KMS-11 (cell line): ENCODE measurements at regions not wholly inside any gene's neighbourhood (a gene's known extent, or its start where the extent isn't known, plus 50 kb on each side); places are given as distances from the start of the nearest gene placed in this dataset.
"Not testable (repeated sequence)": the region's sequence is repeated elsewhere in the genome, so short reads cannot be mapped to it uniquely, and the experiment has no call there.

Experiments used
- H2AFZ ChIP-seq: fragments of 200-600 bp; sonication (generic); 2 replicates; pipeline ENCODE4 v1.6.1; 2016; ENCODE audit warnings: antibody characterized with exemption, mixed run types, low read depth
- H3K27ac ChIP-seq: fragments of 200-600 bp; sonication (generic); 2 replicates; pipeline ENCODE4 v1.6.1; 2016; ENCODE audit warnings: mild to moderate bottlenecking, mixed run types
- H3K27me3 ChIP-seq: fragments of 200-600 bp; sonication (generic); 2 replicates; pipeline ENCODE4 v1.6.1; 2017; ENCODE audit warnings: mild to moderate bottlenecking, low read depth, mixed run types, moderate library complexity; ENCODE audit not compliant: insufficient read depth
- H3K36me3 ChIP-seq: fragments of 200-600 bp; sonication (generic); 2 replicates; pipeline ENCODE4 v1.6.1; 2017; ENCODE audit warnings: mild to moderate bottlenecking, mixed run types; ENCODE audit not compliant: insufficient read depth
- H3K4me1 ChIP-seq: fragments of 200-600 bp; sonication (generic); 2 replicates; pipeline ENCODE4 v1.6.1; 2016; ENCODE audit warnings: mild to moderate bottlenecking, low read depth, mixed run types; ENCODE audit not compliant: poor library complexity, severe bottlenecking
- H3K4me2 ChIP-seq: fragments of 200-600 bp; sonication (generic); 2 replicates; pipeline ENCODE4 v1.7.0; 2016; ENCODE audit warnings: mild to moderate bottlenecking, mixed run types
- H3K4me3 ChIP-seq: fragments of 200-600 bp; sonication (generic); IDR thresholded peaks from 2 replicates; pipeline ENCODE4 v1.6.1; 2017; ENCODE audit warnings: low read depth, low read length, mixed read lengths; ENCODE audit not compliant: insufficient read depth
- H3K79me2 ChIP-seq: fragments of 200-600 bp; sonication (generic); 2 replicates; pipeline ENCODE4 v1.6.1; 2016; ENCODE audit warnings: low read depth, mixed run types; ENCODE audit not compliant: insufficient read depth
- H3K9ac ChIP-seq: fragments of 200-600 bp; sonication (generic); 2 replicates; pipeline ENCODE4 v1.6.1; 2016; ENCODE audit warnings: mild to moderate bottlenecking, mixed run types
- H4K20me1 ChIP-seq: fragments of 200-600 bp; sonication (generic); 2 replicates; pipeline ENCODE4 v1.6.1; 2016; ENCODE audit warnings: mild to moderate bottlenecking, mixed run types; ENCODE audit not compliant: insufficient read depth
- CTCF ChIP-seq: fragments of 200-600 bp; sonication (generic); conservative IDR thresholded peaks from 2 replicates; pipeline ENCODE4 v1.6.1; 2017; ENCODE audit warnings: low read depth, mild to moderate bottlenecking, antibody characterized with exemption, low read length, moderate library complexity, mixed read lengths

- Histone ChIP-seq H3K27me3 (no peaks in the 10 kb centered on the region), H4K20me1 (no peaks in the 10 kb centered on the region), H3K36me3 (no peaks in the 10 kb centered on the region), H3K4me3 (no peak overlapping the region), H3K9ac (no peak overlapping the region), H2AFZ (no peak overlapping the region), H3K4me1 (no peaks in the 10 kb centered on the region), H3K4me2 (no peak overlapping the region), H3K27ac (no peak overlapping the region), H3K79me2 (no peaks in the 10 kb centered on the region)
- TF ChIP-seq CTCF: no peak
Observed at GRCh38 chr19:30959011-30959410, 390.2 kb downstream of the TSHZ3 start.

DNA sequence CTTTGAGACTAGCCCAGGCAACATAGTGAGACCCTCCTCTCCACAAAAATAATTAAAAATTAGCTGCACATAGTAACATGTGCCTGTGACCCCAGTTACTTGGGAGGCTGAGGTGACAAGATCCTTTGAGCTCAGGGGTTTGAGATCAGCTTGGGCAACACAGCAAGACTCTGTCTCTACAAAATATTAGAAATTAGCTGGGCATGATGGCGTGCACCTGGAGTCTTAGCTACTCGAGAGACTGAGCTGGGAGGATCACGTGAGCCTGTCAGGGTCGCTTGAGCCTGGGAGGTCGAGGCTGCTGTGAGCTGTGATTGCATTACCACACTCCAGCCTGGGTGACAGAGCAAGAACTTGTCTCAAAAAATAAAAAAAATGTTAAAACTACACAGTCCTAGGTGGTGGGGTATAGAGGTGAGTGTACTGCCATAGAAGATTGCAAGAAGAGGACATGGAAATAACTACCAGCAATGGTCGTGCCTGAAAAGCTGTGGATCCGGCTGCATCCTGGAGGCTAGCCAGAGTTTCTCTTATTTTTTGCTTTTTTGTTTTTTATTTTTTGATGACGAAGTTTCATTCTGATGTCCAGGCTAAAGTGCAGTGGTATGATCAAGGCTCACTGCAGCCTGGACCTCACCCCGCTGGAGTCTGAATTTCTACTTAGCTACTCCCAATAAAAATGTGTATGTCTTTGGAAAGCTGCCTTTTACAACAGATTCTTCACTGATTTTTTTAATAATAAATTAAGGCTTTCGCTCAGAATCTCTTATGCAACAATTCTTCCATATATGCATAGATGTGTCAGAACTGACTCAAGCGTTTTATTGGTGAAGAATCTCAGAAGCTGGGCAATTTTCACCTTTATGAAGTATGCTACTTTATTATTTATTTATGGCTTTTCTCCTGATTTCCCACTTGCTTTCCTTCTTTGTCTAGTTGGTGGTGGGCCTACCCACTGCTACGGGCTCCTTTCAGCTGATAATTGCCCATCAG, 393.8 kb downstream of the TSHZ3 start:
- H3K27ac ChIP-seq: no peak overlapping the region
- H3K4me2 ChIP-seq: no peak overlapping the region
- no peaks in the 10 kb centered on the region for H3K79me2 ChIP-seq
- H3K9ac ChIP-seq: no peak overlapping the region
- H4K20me1 ChIP-seq: no peaks in the 10 kb centered on the region
- no peak overlapping the region for H2AFZ ChIP-seq
- H3K27me3 ChIP-seq: no peaks in the 10 kb centered on the region
- H3K36me3 ChIP-seq: no peaks in the 10 kb centered on the region
- no peaks in the 10 kb centered on the region for H3K4me1 ChIP-seq
- no peak for TF ChIP-seq CTCF
- H3K4me3 ChIP-seq: no peak overlapping the region

DNA sequence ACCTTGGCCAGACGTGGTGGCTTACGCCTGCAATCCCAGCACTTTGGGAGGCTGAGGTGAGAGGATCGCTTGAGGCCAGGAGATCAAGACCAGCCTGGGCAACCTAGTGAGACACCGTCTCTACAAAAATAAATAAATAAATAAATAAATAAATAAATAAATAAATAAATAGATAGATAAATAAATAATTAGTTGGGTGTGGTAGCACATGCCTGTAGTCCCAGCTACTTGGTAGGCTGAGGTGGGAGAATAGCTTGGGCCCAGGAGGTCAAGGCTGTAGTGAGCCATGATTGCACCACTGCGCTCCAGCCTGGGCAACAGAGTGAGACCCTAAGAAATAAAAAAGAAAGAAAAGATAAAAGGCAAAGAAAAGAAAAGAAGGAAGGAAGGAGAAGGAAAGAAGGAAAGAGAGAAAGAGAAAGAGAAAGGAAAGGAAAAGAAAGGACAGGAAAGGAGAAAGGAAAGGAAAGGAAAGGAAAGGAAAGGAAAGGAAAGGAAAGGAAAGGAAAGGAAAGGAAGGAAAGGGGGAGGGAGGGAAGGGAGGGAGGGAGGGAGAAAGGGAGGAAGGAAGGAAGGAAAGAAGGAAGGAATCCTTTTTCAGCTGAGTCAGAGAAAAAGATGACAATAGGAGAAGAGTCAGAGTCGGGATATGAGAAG, 404.8 kb downstream of the TSHZ3 start:
- not testable (repeated sequence) for H3K4me1 ChIP-seq, H3K27ac ChIP-seq, H3K9ac ChIP-seq, H3K36me3 ChIP-seq, H3K4me3 ChIP-seq, H3K4me2 ChIP-seq, H3K27me3 ChIP-seq, H3K79me2 ChIP-seq, H4K20me1 ChIP-seq, H2AFZ ChIP-seq

- H3K4me1 ChIP-seq: no peaks in the 10 kb centered on the region
- H3K4me3 ChIP-seq: no peak overlapping the region
- TF ChIP-seq CTCF: no peak
- H3K27ac ChIP-seq: no peak overlapping the region
- H2AFZ ChIP-seq: no peak overlapping the region
- no peaks in the 10 kb centered on the region for H3K79me2 ChIP-seq
- no peaks in the 10 kb centered on the region for H3K27me3 ChIP-seq
- no peak overlapping the region for H3K9ac ChIP-seq
- H3K36me3 ChIP-seq: no peaks in the 10 kb centered on the region
- no peak overlapping the region for H3K4me2 ChIP-seq
- H4K20me1 ChIP-seq: no peaks in the 10 kb centered on the region
Observed at GRCh38 chr19:30943101-30943843, 406.0 kb downstream of the TSHZ3 start.
